HG03439 (cell line): ENCODE measurements at regions not wholly inside any gene's neighbourhood (a gene's known extent, or its start where the extent isn't known, plus 50 kb on each side); places are given as distances from the start of the nearest gene placed in this dataset.
A peak's percentile ranks its signal among the peaks of the same experiment; 100 is the strongest.

Experiments used
- ATAC-seq: cut with Tn5 transposase; IDR thresholded peaks from one replicate; pipeline ENCODE4 v1.9.1; 2021; ENCODE audit warnings: mild to moderate bottlenecking, moderate library complexity; ENCODE audit not compliant: unreplicated experiment

DNA sequence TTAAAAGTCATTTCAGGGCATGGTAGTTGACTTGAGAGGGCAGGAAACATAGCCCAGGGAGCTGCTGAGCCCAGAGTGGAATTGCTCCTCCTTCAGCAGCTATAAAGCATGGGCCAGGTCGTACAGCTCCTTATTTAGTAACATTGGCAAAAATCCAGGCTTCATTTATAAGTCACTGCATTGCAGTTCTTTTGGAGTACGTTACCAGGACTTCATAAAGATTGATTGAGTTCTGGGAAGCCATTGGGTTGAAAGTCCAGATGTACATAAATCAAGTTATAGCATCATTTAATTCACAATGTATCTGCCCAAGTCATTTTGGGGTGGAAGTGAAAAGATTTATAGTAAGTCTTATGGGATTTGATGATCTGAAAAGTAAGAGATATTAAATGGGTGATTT is 53.0 kb upstream of the ANKEF1 start:
- ATAC-seq: no peak

DNA sequence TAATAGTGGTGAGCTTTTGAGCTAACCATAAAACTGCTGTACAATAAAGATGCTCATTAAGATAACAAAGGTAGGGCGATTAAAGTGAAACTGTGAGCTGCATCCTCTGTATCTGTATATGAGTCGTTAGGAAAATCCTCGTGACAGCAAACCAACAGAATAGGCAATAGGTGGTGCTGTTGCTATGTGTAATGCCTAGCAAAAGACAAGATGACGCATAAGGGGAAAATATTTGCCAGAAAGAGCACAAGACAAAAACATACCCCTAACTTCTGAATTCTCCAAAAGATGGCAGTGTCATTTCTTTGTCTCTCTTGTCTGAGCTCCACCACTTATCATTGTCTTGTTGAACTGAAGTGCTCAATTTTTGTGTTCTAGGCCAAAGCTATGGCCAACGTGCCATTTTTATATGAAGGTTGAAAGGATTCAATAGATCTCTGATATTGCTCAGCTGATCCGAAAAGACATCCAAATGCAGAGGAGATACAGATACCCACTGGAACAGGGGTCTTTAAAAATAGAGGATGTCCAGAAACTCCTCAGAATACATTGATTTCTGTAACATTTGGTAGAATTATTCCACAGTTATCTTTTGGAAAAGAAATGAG is 56.3 kb upstream of the ANKEF1 start:
- ATAC-seq: peak; percentile 86

DNA sequence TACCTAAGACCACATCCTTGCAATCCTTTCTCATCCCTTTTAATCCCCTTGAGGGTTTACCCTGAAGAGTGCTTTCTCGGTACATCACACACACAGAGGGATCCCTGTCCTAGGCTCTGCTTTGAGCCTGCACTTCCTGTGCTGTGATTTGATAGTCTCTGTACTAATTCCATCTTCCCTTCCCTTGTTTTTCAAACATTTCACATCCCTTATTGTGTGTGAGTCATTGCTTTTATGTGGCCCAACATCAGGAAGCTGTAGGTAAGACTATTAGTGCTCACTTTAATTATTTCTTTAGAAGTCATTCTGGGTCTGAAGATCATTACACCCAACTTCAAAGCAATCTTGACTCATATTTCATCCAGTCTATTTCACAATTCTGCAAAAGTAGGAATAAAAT is 57.2 kb upstream of the ANKEF1 start:
- no peak for ATAC-seq

DNA sequence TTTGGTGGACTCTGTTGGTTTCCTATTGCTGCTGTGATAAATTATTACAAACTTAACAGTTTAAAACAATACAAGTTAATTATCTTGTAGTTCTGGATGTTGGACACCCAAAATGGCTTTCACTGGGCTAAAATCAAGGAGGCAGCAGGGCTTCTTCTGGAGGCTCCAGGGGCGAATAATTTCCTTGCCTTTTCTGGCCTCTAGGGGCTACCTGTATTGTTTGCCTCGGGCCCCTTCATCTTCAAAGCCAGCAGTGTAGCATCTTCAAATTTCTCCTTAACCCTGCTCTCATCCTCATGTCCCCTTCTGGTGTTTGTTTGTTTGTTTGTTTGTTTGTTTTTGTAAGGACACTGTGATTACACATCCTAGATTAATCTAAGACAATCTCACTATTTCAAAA is 60.5 kb upstream of the ANKEF1 start:
- ATAC-seq: no peak

DNA sequence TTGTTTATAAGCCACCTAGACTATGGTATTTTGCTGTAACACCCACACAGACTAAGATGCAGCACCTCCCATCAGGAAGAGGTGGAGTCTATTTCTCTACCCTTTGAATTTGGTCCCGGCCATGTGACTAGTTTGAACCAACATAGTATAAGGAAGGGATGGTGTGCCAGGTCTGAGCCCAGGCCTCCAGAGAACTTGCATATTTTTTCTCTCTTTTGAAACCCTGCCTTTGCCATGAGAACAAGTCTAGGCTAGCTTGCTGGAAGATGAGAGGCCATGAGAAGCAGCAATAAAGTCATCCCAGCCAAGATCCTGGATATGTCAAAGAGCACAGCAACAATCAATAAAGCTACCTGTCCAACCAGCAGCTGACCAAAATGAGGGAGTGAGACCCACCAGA is 63.0 kb upstream of the ANKEF1 start:
- ATAC-seq: no peak

DNA sequence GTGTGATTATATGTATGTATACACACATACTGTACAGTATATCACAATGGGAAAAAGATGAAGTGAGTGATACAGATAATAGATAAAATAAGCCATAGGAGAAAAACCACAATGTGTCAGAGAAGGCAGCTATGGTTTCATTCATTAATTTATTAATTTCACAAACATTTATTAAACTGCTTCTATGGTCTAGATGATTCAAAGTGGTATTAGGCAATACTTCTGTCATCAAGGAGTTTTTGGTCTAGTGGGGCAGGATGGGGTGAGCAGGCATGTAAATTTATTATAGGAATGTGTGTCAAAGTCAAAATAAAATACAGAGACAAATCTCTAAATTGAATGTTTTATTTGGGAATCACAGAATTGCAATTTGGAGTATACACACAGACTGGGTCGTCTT is 65.2 kb upstream of the ANKEF1 start:
- ATAC-seq: no peak

DNA sequence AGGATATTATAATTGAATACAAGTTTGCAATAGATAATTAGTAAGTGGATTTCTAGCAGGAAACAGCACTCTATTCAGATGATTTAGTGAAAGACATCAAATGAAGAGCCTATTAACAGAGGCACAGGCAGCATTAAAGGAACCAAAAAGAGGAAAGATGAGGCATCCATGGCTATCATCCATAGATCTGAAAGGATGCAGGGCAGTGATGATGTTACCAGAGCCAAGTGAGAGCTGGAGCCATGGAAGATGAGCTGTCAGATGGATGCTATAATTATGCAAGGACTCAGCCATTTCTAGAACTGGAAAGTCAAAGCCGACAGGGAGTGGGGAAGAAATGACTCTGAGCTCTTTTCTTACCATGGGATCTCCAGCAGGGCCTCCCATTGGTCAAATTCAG is 66.8 kb upstream of the ANKEF1 start:
- ATAC-seq: no peak

DNA sequence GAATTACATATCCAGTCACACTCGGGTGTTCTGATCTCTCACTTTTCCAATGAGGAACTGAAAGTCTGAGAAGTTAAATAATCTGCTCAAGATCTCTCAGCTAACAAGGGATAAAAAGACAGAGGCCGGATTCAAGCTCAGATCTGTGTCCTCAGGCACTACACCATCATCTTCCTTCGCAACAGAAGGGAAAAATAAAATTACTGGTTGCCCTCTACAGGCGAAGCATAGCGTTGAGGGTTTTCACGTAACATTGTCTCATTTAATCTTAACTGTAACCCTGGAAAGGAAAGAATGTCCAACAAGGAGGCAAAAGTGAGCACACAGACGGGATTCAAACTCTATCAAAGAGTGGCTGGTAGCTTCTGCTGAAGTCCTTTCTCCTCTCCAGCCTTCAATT is 67.8 kb upstream of the ANKEF1 start:
- ATAC-seq: no peak

DNA sequence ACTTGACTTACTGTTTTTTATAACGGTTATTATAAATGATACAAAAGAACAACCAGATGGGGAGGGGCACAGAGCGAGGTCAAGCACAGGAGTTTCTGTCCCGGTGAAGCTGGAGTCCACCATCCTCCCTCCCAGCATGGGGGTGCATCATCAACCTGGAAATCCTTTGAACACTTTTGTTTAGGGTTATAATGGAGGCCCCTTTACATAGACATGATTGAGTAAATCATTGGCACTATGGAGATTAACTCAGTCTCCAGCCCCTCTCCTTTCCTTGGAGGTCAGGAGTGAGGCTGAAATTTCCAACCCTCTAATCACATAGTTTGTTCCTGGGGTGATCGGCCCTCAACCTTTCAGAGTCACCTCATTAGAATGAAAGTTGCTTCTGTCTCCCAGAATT is 71.8 kb upstream of the ANKEF1 start:
- no peak for ATAC-seq

DNA sequence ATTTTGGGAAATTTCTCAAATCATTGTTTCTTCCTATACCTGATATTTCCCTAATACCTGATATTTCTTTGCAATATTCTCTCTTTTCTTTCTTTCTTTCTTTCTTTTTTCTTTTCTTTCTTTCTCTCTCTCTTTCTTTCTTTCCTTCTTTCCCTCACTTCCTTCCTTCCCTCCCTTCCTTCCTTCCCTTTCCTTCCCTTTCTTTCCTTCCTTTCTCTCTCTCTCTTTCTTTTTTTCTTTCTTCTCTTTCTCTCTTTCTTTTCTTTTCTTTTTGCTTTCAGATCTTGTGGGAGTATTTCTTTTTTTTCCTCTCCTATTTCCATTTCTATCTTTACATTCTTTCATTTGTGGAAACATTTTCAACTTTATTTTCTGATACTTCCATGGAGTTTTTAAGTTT is 76.1 kb upstream of the ANKEF1 start:
- ATAC-seq: no peak

DNA sequence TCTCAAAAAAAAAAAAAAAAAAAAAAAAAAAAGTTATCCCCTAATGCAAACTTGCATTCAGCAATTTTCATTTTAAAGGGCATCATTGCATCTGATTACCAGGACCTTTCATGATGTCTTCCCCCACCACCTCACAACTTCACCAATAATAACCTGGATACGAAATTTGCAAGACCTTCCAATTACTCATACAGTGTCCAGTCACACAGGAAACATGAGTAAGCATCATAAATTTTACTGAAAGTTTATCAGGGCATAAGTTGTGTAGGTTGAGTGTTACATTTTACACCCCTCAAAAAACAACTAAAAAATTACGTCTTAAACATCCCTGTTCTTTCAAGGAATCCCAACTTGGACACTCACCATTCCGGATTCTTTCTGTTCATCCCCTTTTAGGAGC is 79.1 kb upstream of the ANKEF1 start:
- no peak for ATAC-seq

DNA sequence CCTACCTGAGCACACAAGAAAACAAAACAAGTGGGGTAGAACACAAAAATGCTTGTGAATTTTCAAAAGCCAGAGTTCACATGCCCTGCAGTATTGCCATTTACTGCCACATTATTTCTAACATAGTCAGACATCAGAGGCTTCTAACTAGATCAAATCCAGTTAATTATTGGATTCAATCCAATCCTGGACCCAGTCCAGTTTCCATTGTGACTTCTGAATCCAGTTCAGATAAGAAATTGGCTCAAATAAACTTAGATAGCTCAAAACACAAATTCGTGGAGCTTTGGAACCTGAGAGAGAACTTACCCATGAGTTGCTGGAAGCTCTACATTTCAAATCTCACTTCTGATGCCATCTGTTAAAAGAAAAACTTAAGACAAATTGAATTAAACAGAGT is 85.2 kb upstream of the ANKEF1 start:
- no peak for ATAC-seq

DNA sequence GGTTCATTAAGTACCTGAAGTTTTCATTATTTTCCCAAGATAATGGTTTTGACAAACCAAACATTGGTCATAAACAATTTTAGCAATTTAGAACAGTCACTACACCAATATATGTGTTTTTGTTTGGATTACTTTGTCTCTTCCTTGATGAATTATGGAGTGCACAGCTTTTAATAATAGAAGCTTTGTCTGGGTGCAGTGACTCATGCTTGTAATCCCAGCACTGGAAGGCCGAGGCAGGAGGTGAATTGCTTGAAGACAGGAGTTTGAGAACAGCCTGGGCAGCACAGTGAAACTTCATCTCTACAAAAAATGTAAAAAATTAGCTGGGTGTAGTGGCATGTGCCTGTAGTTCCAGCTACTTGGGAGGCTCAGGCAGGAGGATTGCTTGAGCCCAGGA is 89.4 kb upstream of the ANKEF1 start:
- no peak for ATAC-seq

DNA sequence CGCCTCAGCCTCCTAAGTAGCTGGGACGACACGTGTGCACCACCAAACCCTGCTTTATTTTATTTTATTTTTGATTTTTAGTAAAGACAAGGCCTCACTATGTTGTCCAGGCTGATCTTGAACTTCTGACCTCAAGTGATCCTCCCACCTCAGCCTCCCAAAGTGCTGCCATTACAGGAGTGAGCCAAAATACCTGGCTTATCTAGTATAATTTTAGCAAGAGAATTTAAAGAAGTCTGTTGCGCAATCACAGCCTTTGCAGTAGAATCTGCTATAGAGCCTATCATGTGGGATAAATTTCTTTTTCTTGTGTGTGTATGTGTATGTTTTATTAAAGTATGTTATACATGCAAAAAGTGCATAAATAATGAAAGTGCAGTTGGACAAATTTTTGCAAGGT is 92.1 kb upstream of the ANKEF1 start:
- no peak for ATAC-seq

DNA sequence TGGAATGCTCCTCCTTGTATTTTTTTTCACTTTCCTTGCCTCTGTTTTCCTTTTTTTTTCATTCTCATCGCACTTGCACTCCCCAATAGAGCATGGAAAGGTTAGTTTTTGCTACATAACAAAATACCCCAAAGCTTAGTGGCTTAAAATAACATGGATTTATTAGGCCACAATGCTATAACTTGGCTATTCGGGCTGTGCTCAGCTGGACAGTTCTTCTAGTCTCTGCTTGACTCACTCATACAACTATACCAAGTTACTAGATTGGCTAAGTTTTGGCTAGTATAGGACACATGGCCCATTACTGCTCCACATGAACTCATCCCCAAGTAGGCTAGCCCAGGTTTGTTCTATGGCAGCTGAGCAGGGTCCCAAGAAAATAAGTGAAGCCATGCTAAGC is 94.5 kb upstream of the ANKEF1 start:
- ATAC-seq: no peak

DNA sequence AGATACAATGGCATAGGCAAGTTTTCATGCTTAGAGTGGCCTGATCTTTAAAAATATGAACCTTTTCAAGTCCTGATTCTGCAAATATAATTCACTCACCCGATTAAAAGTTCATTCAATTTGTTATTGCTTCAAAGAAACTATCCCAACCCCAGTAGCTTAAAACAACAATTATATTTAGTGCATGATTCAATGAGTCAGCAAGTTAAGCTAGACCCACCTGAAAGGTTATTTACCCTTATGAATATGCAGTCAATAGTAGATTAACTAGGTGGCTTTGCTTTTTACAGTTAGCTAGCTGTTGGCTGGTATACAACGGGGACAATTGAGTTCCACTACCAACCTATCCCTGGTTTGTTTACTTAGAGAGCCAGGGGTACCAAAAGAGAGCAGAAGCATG is 95.6 kb upstream of the ANKEF1 start:
- ATAC-seq: no peak

DNA sequence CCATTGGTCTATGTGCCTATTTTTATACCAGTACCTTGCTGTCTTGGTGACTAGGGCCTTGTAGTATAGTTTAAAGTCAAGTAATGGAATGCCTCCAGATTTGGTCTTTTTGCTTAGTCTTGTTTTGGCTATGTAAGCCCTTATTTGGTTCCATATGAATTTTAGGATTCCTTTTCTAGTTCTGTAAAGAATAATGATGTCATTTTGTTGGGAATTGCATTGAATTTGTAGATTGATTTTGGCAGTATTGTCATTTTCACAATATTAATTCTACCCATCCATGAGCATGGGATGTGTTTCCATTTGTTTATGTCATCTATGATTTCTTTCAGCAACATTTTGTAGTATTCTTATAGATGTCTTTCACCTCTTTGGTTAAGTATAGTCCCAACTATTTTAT is 96.4 kb upstream of the PAK5 start:
- ATAC-seq: no peak

DNA sequence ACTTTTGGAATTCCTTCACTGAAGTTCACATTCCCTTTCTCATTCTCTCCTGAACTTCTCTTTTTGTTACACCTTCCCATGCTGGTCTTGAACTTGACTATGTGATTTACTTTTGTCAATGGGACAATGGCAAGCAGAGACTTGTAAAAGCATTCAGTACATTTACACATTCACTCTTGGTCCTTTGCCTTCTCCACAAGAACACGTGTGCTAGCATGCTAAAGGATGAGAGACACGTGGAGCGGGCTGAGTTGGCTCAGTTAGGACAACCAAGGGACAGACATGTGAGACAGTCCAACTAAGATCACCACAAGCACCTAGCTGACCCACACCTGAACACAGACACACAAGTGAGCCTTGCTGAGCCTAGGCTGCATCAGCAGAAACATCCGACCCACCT is 91.3 kb upstream of the PAK5 start:
- ATAC-seq: no peak

DNA sequence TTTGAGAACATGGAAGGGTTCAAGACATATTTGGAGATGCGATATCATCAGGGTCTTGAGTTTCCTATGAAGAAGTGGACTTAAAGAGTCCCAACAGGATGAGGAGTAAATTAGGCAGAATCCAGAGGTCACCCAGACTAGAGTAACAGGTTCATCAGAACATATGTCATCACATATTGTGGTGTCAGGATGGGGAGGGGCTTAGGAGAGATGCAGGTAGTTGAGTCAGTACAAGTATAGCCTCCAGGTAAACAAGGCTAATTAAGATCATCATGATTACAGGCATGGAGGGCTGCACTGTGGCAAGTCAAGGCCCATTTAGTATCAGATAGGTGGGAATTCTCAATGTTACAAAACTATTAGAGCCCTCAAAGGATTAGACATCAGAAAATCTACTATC is 90.1 kb upstream of the PAK5 start:
- no peak for ATAC-seq

DNA sequence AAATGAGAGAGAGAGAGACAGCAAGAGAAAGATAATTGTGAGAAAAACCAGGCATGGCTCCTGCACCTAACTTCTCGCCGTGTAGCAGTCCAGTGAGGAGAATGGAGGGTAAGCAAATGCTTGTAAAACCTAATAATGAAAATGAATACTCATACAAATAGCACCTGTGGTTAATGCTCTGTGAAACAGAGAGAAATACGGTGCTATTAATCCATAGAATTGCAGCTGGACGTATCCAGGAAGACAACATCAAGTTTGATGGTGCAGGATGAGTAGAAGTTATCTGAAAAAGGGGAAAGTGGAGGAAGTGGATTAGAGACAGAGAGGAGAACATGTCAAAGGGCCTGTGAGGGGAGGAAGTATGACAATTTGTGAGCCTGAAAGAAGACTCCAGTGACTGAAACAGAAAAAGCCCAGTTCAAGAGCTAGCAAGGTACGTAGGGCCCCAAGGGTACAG is 89.4 kb upstream of the PAK5 start:
- ATAC-seq: peak; percentile 87

DNA sequence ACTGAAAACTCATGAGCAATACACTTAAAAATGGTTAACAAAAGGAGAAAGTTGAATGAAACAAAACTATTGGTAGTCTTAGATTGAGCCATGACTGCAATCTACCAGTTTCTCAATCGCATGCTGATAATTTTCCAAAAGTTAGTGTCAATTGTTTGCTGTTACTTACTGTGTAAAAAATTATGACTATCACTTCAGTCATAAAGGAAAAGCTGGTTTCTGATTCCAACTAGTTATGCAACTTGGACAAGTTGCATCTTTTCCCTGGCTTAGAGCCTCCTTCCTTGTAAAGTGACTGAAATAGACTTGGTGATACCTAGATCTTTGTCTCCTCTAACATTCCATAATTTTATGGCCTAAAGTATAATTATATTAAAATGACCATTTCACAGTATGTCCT is 88.3 kb upstream of the PAK5 start:
- no peak for ATAC-seq

DNA sequence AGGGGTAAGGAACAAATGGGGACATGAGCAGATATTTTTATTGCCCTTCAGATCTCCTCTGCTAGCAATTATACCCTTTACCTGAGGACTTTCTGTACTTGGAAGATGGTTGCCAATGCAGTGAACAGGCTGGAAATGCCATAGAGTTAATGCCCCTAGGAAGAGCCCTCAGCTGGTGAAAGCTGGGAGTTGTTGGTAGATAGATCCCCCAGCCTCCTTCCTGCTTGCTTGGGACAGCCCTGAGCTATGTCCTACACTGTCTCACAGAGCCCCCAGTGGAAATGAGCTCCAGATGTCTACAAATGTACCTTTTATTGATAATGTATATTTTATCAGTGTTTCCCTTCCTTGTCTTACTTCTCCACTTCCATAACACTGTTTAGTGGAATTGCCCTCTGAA is 87.6 kb upstream of the PAK5 start:
- no peak for ATAC-seq

DNA sequence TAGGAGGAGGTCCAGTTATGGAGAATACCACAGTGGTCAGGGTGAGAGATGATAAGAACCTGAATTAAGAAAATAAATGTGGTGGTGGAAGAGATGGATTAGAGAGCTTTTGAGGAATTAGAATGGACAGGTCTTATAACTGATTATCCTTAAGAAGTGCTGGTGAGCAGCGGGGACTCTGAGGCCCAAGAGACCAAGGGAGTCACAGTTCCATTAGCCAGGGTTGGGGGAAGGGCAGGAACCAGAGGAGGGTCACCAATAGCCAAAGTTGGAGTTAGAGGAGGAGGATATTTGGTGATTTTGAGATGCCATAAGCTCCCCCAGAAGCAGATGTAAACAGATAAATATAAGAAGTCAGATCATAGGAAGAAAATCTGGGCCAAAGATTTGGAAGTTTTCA is 87.1 kb upstream of the PAK5 start:
- no peak for ATAC-seq

DNA sequence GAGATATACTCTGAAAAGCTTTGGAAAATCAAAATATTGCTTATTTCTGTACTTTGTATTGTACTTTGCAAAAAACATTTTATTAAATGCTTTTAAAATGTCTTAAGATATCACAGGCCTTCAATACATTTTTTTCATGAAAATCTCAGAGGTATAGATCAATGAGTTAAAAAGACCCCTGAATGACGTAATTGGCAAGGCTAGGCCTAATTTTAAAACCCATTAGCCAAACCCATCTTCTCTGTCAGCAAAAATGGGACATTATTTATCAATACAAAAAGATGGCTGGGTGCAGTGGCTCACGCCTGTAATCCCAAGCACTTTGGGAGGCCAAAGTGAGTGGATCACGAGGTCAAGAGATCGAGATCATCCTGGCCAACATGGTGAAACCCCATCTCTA is 84.8 kb upstream of the PAK5 start:
- ATAC-seq: no peak
